Left lung (tissue), 4 donors: ENCODE measurements at regions not wholly inside any gene's neighbourhood (a gene's known extent, or its start where the extent isn't known, plus 50 kb on each side); places are given as distances from the start of the nearest gene placed in this dataset.

Source experiments
- ATAC-seq: fragments of 200-7000 bp; cut with Tn5 transposase; one replicate; pipeline ENCODE4 v1.9.1; 2020; ENCODE audit warnings: moderate library complexity
- DNase-seq, 4 donors: peaks; one replicate each; pipeline ENCODE4 v3.0.0-alpha.2; 2013 to 2020
- H3K27ac ChIP-seq, 2 donors: fragments of 200-600 bp; sonication (generic) in 1 of 2; one replicate each; pipeline versions ENCODE4 v1.5.0 to v1.8.0; 2020 to 2021
- H3K27me3 ChIP-seq, 2 donors: fragments of 200-600 bp; sonication (generic) in 1 of 2; one replicate each; pipeline versions ENCODE4 v1.5.0 to v1.8.0; 2020 to 2021
- H3K36me3 ChIP-seq, 2 donors: fragments of 200-600 bp; sonication (generic) in 1 of 2; one replicate each; pipeline versions ENCODE4 v1.5.0 to v1.8.0; 2020 to 2021
- H3K4me1 ChIP-seq, 2 donors: fragments of 200-600 bp; one replicate each; pipeline ENCODE4 v1.8.0; 2021
- H3K4me3 ChIP-seq, 2 donors: fragments of 200-600 bp; sonication (generic) in 1 of 2; one replicate each; pipeline versions ENCODE4 v1.5.0 to v1.8.0; 2020 to 2021; ENCODE audit warnings: mild to moderate bottlenecking in 1 of 2
- H3K9me3 ChIP-seq, 2 donors: fragments of 200-600 bp; sonication (generic) in 1 of 2; one replicate each; pipeline versions ENCODE4 v1.5.0 to v1.8.0; 2020 to 2021
- CTCF ChIP-seq, 2 donors: fragments of 200-600 bp; sonication (generic) in 1 of 2; IDR thresholded peaks; one replicate each; pipeline versions ENCODE4 v1.5.0 to v1.8.0; 2021; ENCODE audit warnings: antibody characterized with exemption in 2 of 2
- intact Hi-C, 2 donors: fragments of 100-400 bp; cut with DNase I; formaldehyde crosslinking; loops; one replicate each; pipeline versions ENCODE4 v1.11.2 to v1.14.2; 2022
- donor health status: DM: no; HTN: yes; CAD: no.
- donor health status: DM: no; HTN: no; CAD: no.

- DNase-seq (peak in 1 of 4 donors; percentile 1), ATAC-seq (no peak)
- Histone ChIP-seq H3K4me3 (no peak overlapping the region), H3K36me3 (no peaks in the 10 kb centered on the region), H3K27me3 (no peaks in the 10 kb centered on the region), H3K4me1 (no peaks in the 10 kb centered on the region), H3K27ac (no peak overlapping the region), H3K9me3 (peaks cover 0 to 4% of the 10 kb centered on the region in 2 donors)
- intact Hi-C loops = no loop called here
- no peak for TF ChIP-seq CTCF (IDR thresholded peaks at IDR 0.05)
Measured at GRCh38 chr11:20278727-20279126, 84.8 kb upstream of the HTATIP2 start.

GRCh38 chr11:20277014-20277413 is 86.5 kb upstream of the HTATIP2 start:
- intact Hi-C loops = no loop called here
- Histone ChIP-seq H3K9me3 (no peaks in the 10 kb centered on the region), H3K4me3 (no peak overlapping the region), H3K27me3 (no peaks in the 10 kb centered on the region), H3K4me1 (no peaks in the 10 kb centered on the region), H3K27ac (no peak overlapping the region), H3K36me3 (no peaks in the 10 kb centered on the region)
- no peak for TF ChIP-seq CTCF (IDR thresholded peaks at IDR 0.05)
- ATAC-seq (no peak), DNase-seq (no peak)

- Histone ChIP-seq H3K4me3 (no peak overlapping the region), H3K27ac (no peak overlapping the region), H3K9me3 (no peaks in the 10 kb centered on the region), H3K36me3 (no peaks in the 10 kb centered on the region), H3K27me3 (no peaks in the 10 kb centered on the region), H3K4me1 (no peaks in the 10 kb centered on the region)
- intact Hi-C loops = no loop called here
- ATAC-seq = no peak
- TF ChIP-seq CTCF (IDR thresholded peaks at IDR 0.05) = no peak
- no peak for DNase-seq
Measured at GRCh38 chr11:20275987-20276965, 87.2 kb upstream of the HTATIP2 start.

- Histone ChIP-seq H3K27ac (no peak overlapping the region), H3K4me1 (no peaks in the 10 kb centered on the region), H3K27me3 (no peaks in the 10 kb centered on the region), H3K4me3 (no peak overlapping the region), H3K36me3 (no peaks in the 10 kb centered on the region), H3K9me3 (no peaks in the 10 kb centered on the region)
- ATAC-seq = no peak
- no peak for TF ChIP-seq CTCF (IDR thresholded peaks at IDR 0.05)
- intact Hi-C loops = no loop called here
- DNase-seq = no peak
Measured at GRCh38 chr11:20274031-20274430, 89.5 kb upstream of the HTATIP2 start.

- no peaks in the 10 kb centered on the region for H3K9me3 ChIP-seq
- no peak overlapping the region for H3K27ac ChIP-seq
- intact Hi-C loops = no loop called here
- H3K4me1 ChIP-seq = no peaks in the 10 kb centered on the region
- no peaks in the 10 kb centered on the region for H3K36me3 ChIP-seq
- H3K27me3 ChIP-seq = peaks cover 0 to 8% of the 10 kb centered on the region in 2 donors
- no peak for ATAC-seq
- no peak for TF ChIP-seq CTCF (IDR thresholded peaks at IDR 0.05)
- no peak overlapping the region for H3K4me3 ChIP-seq
- no peak for DNase-seq
Measured at GRCh38 chr11:20261526-20261925, 101.3 kb upstream of the DBX1 start.
